HEK293T (cell line): ENCODE measurements at regions not wholly inside any gene's neighbourhood (a gene's known extent, or its start where the extent isn't known, plus 50 kb on each side); places are given as distances from the start of the nearest gene placed in this dataset.

Experiments
- ARNT ChIP-seq: fragments of 450-650 bp; IDR thresholded peaks from 2 replicates; pipeline ENCODE4 v1.6.1; 2017; ENCODE audit warnings: mild to moderate bottlenecking
- BHLHE40 ChIP-seq: fragments of 450-650 bp; IDR thresholded peaks from 2 replicates; pipeline ENCODE4 v1.6.1; 2016; ENCODE audit warnings: mild to moderate bottlenecking, moderate library complexity, borderline replicate concordance
- CTBP1 ChIP-seq: fragments of 450-650 bp; IDR thresholded peaks from 2 replicates; pipeline ENCODE4 v1.6.1; 2016; ENCODE audit warnings: borderline replicate concordance
- ELF4 ChIP-seq: fragments of 450-650 bp; IDR thresholded peaks from 2 replicates; pipeline ENCODE4 v1.6.1; 2017; ENCODE audit warnings: antibody characterized with exemption
- FOXA1 ChIP-seq: fragments of 450-650 bp; IDR thresholded peaks from 2 replicates; pipeline ENCODE4 v1.6.1; 2016; ENCODE audit warnings: mild to moderate bottlenecking
- FOXK2 ChIP-seq: fragments of 450-650 bp; IDR thresholded peaks from 2 replicates; pipeline ENCODE4 v1.6.1; 2016; ENCODE audit warnings: mild to moderate bottlenecking
- HDGF ChIP-seq: fragments of 450-650 bp; IDR thresholded peaks from 2 replicates; pipeline ENCODE4 v1.6.1; 2017; ENCODE audit warnings: antibody characterized with exemption, borderline replicate concordance
- L3MBTL2 ChIP-seq: fragments of 450-650 bp; conservative IDR thresholded peaks from 2 replicates; pipeline ENCODE4 v1.6.1; 2016; ENCODE audit warnings: mild to moderate bottlenecking
- LEF1 ChIP-seq: fragments of 450-650 bp; IDR thresholded peaks from 2 replicates; pipeline ENCODE4 v1.6.1; 2017; ENCODE audit warnings: mild to moderate bottlenecking, borderline replicate concordance
- NFRKB ChIP-seq: fragments of 450-650 bp; IDR thresholded peaks from 2 replicates; pipeline ENCODE4 v1.6.1; 2016; ENCODE audit warnings: mild to moderate bottlenecking, moderate library complexity
- PKNOX1 ChIP-seq: fragments of 450-650 bp; IDR thresholded peaks from 2 replicates; pipeline ENCODE4 v1.6.1; 2016
- SP1 ChIP-seq: fragments of 450-650 bp; IDR thresholded peaks from 2 replicates; pipeline ENCODE4 v1.6.1; 2017

DNA sequence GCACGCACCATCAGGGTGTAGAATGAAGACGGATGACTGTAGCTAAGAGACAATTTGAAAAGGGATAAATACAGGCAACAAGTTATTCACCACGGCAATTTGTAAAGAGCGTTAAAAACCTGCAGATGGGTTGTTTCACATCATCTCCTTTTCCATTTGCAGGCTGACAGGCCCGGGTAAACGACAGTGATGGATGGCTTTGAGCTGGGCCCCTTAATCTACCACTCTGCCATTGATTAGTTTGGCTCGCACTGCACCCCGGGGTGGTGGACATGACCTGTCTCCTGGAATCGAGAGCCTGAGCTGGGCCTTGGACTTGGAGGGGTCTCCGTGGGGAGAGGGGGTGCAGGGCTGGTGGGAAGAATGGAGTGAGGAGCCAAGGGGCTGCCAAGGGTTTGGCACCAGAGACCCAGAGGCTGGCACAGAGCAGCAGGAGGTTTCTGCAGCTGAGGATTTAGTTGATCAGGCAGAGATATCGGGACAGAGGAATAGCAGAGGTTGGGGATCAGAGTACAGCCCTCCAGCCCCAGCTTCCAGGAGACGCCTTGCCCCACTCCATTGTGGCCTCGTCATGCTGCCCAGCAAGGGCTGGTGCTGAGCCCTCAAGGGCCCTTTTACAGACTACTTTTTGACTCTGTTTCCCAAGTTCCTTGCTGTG is 110.6 kb upstream of the NECTIN1 start:
- TF ChIP-seq SP1: no peak
- TF ChIP-seq CTBP1: no peak
- no peak for TF ChIP-seq FOXK2
- TF ChIP-seq ELF4: no peak
- no peak for TF ChIP-seq FOXA1
- TF ChIP-seq PKNOX1: peak; percentile 24; the same call in 1 of the 2 replicates
- TF ChIP-seq LEF1: no peak
- no peak for TF ChIP-seq BHLHE40
- TF ChIP-seq ARNT: no peak
- TF ChIP-seq HDGF: no peak
- no peak for TF ChIP-seq NFRKB
- TF ChIP-seq L3MBTL2: no peak
